GM12878 (cell line): ENCODE measurements at regions not wholly inside any gene's neighbourhood (a gene's known extent, or its start where the extent isn't known, plus 50 kb on each side); places are given as distances from the start of the nearest gene placed in this dataset.

ENCODE experiments used
- ATAC-seq: fragments of 200-7000 bp; cut with Tn5 transposase; 3 replicates; pipeline ENCODE4 v1.9.1; 2020; ENCODE audit warnings: mild to moderate bottlenecking, moderate library complexity
- BruUV-seq: library from RNA; stranded (reverse); fragments of 400-500 nt; replicated peaks from 2 replicates; lab custom pipeline; 2021; lab: Mats Ljungman, UMichigan
- CTCF ChIA-PET: fragments of 300-600 bp; sonication (Branson Sonifier 250); formaldehyde crosslinking; extraction: SDS; loops from one replicate; lab custom pipeline; 2021; ENCODE audit warnings: inconsistent platforms; lab: Yijun Ruan, JAX
- POLR2A ChIA-PET: fragments of 350-600 bp; formaldehyde crosslinking; extraction: SDS; loops from one replicate; lab custom pipeline; 2021; ENCODE audit warnings: inconsistent platforms; lab: Charles Lee
- RAD21 ChIA-PET: fragments of 300-600 bp; sonication (Branson Sonifier 250); formaldehyde crosslinking; loops from one replicate; lab custom pipeline; 2023; ENCODE audit warnings: antibody characterized with exemption; ENCODE audit not compliant: unreplicated experiment; lab: Charles Lee
- SMC1A ChIA-PET: fragments of 300-600 bp; sonication (Branson Sonifier 250); formaldehyde crosslinking; loops from one replicate; lab custom pipeline; 2023; ENCODE audit not compliant: unreplicated experiment, uncharacterized antibody; lab: Charles Lee
- DNase-seq: peaks from one replicate; pipeline ENCODE4 v3.0.0-alpha.2; 2011; ENCODE audit warnings: low read depth, low spot score
- FAIRE-seq: peaks from 3 replicates; lab custom pipeline; 2011; peaks lifted over from hg19 to GRCh38; lab: Jason Lieb, UNC
- H2AFZ ChIP-seq: 2 replicates; pipeline ENCODE4 v1.6.0; 2011; ENCODE audit warnings: low read depth, low read length, control low read depth; ENCODE audit not compliant: control insufficient read depth
- H3K27ac ChIP-seq: 2 replicates; pipeline ENCODE4 v1.5.1; 2011; ENCODE audit warnings: control low read depth; ENCODE audit not compliant: control insufficient read depth, insufficient read depth
- H3K27me3 ChIP-seq, 2 experiments: replicated peaks in 1 of 2; 2 replicates each; pipeline versions ENCODE4 v1.6.0 to v1.6.1; 2011; ENCODE audit warnings: low read length in 1 of 2; ENCODE audit not compliant: control insufficient read depth in 2 of 2, insufficient read depth in 2 of 2
- H3K36me3 ChIP-seq, 2 experiments: 2 replicates each; pipeline ENCODE4 v1.5.1; 2011; ENCODE audit warnings: low read length in 1 of 2; ENCODE audit not compliant: control insufficient read depth in 2 of 2, insufficient read depth in 2 of 2
- H3K4me1 ChIP-seq: 2 replicates; pipeline ENCODE4 v1.6.1; 2011; ENCODE audit warnings: mild to moderate bottlenecking, low read length, moderate library complexity, mixed read lengths; ENCODE audit not compliant: control insufficient read depth, insufficient read depth
- H3K4me2 ChIP-seq: 2 replicates; pipeline ENCODE4 v1.6.0; 2011; ENCODE audit warnings: control low read depth; ENCODE audit not compliant: control insufficient read depth, insufficient read depth
- H3K4me3 ChIP-seq: fragments of 200-600 bp; sonication (generic); 2 replicates; pipeline ENCODE4 v1.5.1; 2016
- H3K79me2 ChIP-seq: 2 replicates; pipeline ENCODE4 v1.6.0; 2011; ENCODE audit warnings: low read length; ENCODE audit not compliant: control insufficient read depth, insufficient read depth
- H3K9ac ChIP-seq: 2 replicates; pipeline ENCODE4 v1.8.0; 2011; ENCODE audit warnings: low read length, control low read depth, mixed read lengths; ENCODE audit not compliant: control insufficient read depth, insufficient read depth
- H3K9me3 ChIP-seq: replicated peaks from 3 replicates; pipeline ENCODE4 v1.5.1; 2011; ENCODE audit warnings: mild to moderate bottlenecking, low read length; ENCODE audit not compliant: control insufficient read depth, insufficient read depth
- H4K20me1 ChIP-seq: 2 replicates; pipeline ENCODE4 v1.6.0; 2011; ENCODE audit not compliant: control insufficient read depth, insufficient read depth
- CBFB ChIP-seq: IDR thresholded peaks from 2 replicates; pipeline ENCODE4 v1.6.1; 2016; ENCODE audit warnings: antibody characterized with exemption, low read depth
- CREM ChIP-seq: IDR thresholded peaks from 2 replicates; pipeline ENCODE4 v1.6.1; 2014; ENCODE audit warnings: antibody characterized with exemption, low read depth
- EZH2 ChIP-seq: IDR thresholded peaks from 2 replicates; pipeline ENCODE4 v1.6.1; 2012; ENCODE audit warnings: low read depth, mild to moderate bottlenecking, control low read depth, inconsistent platforms, low read length, borderline replicate concordance; ENCODE audit not compliant: control insufficient read depth
- HDGF ChIP-seq: fragments of 450-650 bp; IDR thresholded peaks from 2 replicates; pipeline ENCODE4 v1.6.1; 2016; ENCODE audit warnings: antibody characterized with exemption
- MYB ChIP-seq: fragments of 150-350 bp; IDR thresholded peaks from 2 replicates; pipeline ENCODE4 v1.6.1; 2014; ENCODE audit warnings: mild to moderate bottlenecking, low read depth, low read length, borderline replicate concordance
- PAX5 ChIP-seq: IDR thresholded peaks from 2 replicates; pipeline ENCODE4 v1.6.1; 2011; ENCODE audit warnings: low read depth, low read length, borderline replicate concordance
- PML ChIP-seq: IDR thresholded peaks from 2 replicates; pipeline ENCODE4 v1.6.1; 2012; ENCODE audit warnings: low read length, inconsistent platforms
- SMARCA5 ChIP-seq: fragments of 450-650 bp; IDR thresholded peaks from 2 replicates; pipeline ENCODE4 v1.6.1; 2017; ENCODE audit warnings: mild to moderate bottlenecking
- SPI1 ChIP-seq: IDR thresholded peaks from 2 replicates; pipeline ENCODE4 v1.6.1; 2011; ENCODE audit warnings: low read depth, mild to moderate bottlenecking, low read length, moderate library complexity, borderline replicate concordance; ENCODE audit not compliant: insufficient read depth
- WGBS: methylation state at CpG from one replicate; pipeline ENCODE4 v1.1.6; 2016; ENCODE audit warnings: low lambda C conversion rate; ENCODE audit not compliant: insufficient replicate concordance, insufficient coverage; ENCODE audit errors: missing lambda C conversion rate; 5-methylcytosine and 5-hydroxymethylcytosine counted together
- in situ Hi-C: fragments of 300-500 bp; cut with MboI; formaldehyde crosslinking; loops from 9 replicates; pipeline ENCODE4 v1.14.3; 2018; ENCODE audit warnings: mixed read lengths
- intact Hi-C: fragments of 100-400 bp; cut with micrococcal nuclease; formaldehyde crosslinking; loops from one replicate; pipeline ENCODE4 v1.14.2; 2022; ENCODE audit not compliant: unreplicated experiment
- TF ChIP-seq, protein P1 (sequence below): fragments of 450-650 bp; IDR thresholded peaks from 2 replicates; pipeline ENCODE4 v1.6.1; 2018; ENCODE audit warnings: borderline replicate concordance, mild to moderate bottlenecking; ENCODE audit not compliant: partially characterized antibody

GRCh38 chr9:26234865-26235264 lies 556.6 kb upstream of the TUSC1 start:
- POLR2A ChIA-PET: no interaction called here
- SMC1A ChIA-PET: no interaction called here
- Histone ChIP-seq H2AFZ (no peak overlapping the region), H4K20me1 (no peaks in the 10 kb centered on the region), H3K4me2 (no peak overlapping the region), H3K9ac (no peak overlapping the region), H3K27me3 (no peaks in the 10 kb centered on the region), H3K79me2 (no peaks in the 10 kb centered on the region), H3K27ac (no peak overlapping the region), H3K36me3 (no peaks in the 10 kb centered on the region), H3K4me3 (no peak overlapping the region), H3K9me3 (no peaks in the 10 kb centered on the region), H3K4me1 (no peaks in the 10 kb centered on the region)
- in situ Hi-C loops (no loop called here), intact Hi-C loops (no loop called here)
- DNase-seq (no peak), FAIRE-seq (no peak), ATAC-seq (peak; percentile 16; the same call in 1 of the 3 replicates)
- RAD21 ChIA-PET: no interaction called here
- 0% methylated on average over 2 of the region's 2 CpGs for WGBS
- no peak for TF ChIP-seq PAX5
- TF ChIP-seq HDGF: no peak
- TF ChIP-seq SPI1: no peak
- no peak for TF ChIP-seq EZH2
- TF ChIP-seq CBFB: no peak
- TF ChIP-seq, protein P1, sequence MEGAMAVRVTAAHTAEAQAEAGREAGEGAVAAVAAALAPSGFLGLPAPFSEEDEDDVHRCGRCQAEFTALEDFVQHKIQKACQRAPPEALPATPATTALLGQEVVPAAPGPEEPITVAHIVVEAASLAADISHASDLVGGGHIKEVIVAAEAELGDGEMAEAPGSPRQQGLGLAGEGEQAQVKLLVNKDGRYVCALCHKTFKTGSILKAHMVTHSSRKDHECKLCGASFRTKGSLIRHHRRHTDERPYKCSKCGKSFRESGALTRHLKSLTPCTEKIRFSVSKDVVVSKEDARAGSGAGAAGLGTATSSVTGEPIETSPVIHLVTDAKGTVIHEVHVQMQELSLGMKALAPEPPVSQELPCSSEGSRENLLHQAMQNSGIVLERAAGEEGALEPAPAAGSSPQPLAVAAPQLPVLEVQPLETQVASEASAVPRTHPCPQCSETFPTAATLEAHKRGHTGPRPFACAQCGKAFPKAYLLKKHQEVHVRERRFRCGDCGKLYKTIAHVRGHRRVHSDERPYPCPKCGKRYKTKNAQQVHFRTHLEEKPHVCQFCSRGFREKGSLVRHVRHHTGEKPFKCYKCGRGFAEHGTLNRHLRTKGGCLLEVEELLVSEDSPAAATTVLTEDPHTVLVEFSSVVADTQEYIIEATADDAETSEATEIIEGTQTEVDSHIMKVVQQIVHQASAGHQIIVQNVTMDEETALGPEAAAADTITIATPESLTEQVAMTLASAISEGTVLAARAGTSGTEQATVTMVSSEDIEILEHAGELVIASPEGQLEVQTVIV: no peak
- no peak for TF ChIP-seq SMARCA5
- TF ChIP-seq CREM: no peak
- no peak for TF ChIP-seq MYB
- TF ChIP-seq PML: no peak
- BruUV-seq: no TSS peak
- CTCF ChIA-PET: no interaction called here
